ENCODE measurements at regions not wholly inside any gene's neighbourhood (a gene's known extent, or its start where the extent isn't known, plus 50 kb on each side); places are given as distances from the start of the nearest gene placed in this dataset.
A peak's percentile ranks its signal among the peaks of the same experiment; 100 is the strongest.

- no peaks in the 10 kb centered on the region for H3K36me3 Mint-ChIP-seq
- no peaks in the 10 kb centered on the region for H3K4me1 Mint-ChIP-seq
- H3K9me3 Mint-ChIP-seq, result no peaks in the 10 kb centered on the region
- no peak overlapping the region for H3K27ac Mint-ChIP-seq
- H3K4me3 Mint-ChIP-seq, result no peak overlapping the region
- peaks cover 2% of the 10 kb centered on the region for H3K27me3 Mint-ChIP-seq
Measured at GRCh38 chr2:176729706-176730569, 460.7 kb downstream of the MTX2 start.

DNA sequence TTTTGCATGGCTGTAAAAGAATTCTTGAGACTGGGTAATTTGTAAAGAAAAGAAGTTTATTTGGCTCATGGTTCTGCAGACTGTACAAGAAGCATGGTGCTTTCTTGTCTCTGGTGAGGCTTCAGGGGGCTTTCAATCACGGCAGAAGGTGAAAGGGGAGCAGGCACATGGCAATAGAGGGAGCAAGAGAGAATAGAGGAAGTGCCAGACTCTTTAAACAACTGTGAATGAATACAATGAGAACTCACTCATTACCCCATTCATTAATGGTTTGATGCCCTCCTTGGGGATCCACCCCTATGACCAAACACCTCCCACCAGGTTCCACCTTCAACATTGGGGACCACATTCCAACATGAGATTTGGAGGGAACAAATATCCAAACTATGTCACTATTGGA lies 463.5 kb downstream of the MTX2 start:
- H3K36me3 Mint-ChIP-seq, result no peaks in the 10 kb centered on the region
- H3K27ac Mint-ChIP-seq, result no peak overlapping the region
- no peaks in the 10 kb centered on the region for H3K4me1 Mint-ChIP-seq
- H3K27me3 Mint-ChIP-seq, result peaks cover 2% of the 10 kb centered on the region
- no peaks in the 10 kb centered on the region for H3K9me3 Mint-ChIP-seq
- H3K4me3 Mint-ChIP-seq, result no peak overlapping the region

GRCh38 chr2:176733698-176734430 lies 464.6 kb downstream of the MTX2 start:
- Mint-ChIP-seq H3K27ac (no peak overlapping the region), H3K4me1 (no peaks in the 10 kb centered on the region), H3K27me3 (peaks cover 4% of the 10 kb centered on the region), H3K36me3 (no peaks in the 10 kb centered on the region), H3K4me3 (no peak overlapping the region), H3K9me3 (no peaks in the 10 kb centered on the region)

GRCh38 chr2:176734868-176735267 lies 465.6 kb downstream of the MTX2 start:
- Mint-ChIP-seq H3K27ac (no peak overlapping the region), H3K4me3 (peak overlapping the region in 1 of 4 donors; percentile 35), H3K4me1 (no peaks in the 10 kb centered on the region), H3K36me3 (no peaks in the 10 kb centered on the region), H3K9me3 (no peaks in the 10 kb centered on the region), H3K27me3 (peaks cover 4% of the 10 kb centered on the region)

- Mint-ChIP-seq H3K4me1 (peaks cover 4 to 6% (median 5%) of the 10 kb centered on the region in 3 donors), H3K27ac (no peak overlapping the region), H3K9me3 (no peaks in the 10 kb centered on the region), H3K36me3 (no peaks in the 10 kb centered on the region), H3K27me3 (peaks cover 3% of the 10 kb centered on the region), H3K4me3 (no peak overlapping the region)
Measured at GRCh38 chr2:176742271-176742670, 470.3 kb upstream of the HNRNPA3 start.

DNA sequence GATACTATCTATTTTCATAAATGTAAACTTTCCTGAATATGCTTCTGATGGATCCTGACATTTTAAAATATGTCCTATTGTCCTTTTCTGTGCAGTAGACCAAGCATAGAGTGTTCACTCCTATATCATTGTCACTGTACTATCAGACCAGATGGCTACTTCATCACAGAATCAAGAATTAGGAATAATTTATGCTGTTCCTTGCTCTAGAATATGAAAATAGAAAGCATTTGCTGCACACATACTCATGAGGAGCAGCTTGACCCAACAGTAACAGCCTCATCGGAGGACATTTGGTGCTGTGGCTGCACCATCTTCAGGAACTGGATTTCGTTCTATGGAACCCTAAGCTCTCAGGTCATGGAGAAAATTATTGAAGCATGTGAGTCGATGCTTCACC lies 468.9 kb upstream of the HNRNPA3 start:
- no peak overlapping the region for H3K27ac Mint-ChIP-seq
- no peaks in the 10 kb centered on the region for H3K36me3 Mint-ChIP-seq
- H3K9me3 Mint-ChIP-seq, result no peaks in the 10 kb centered on the region
- H3K4me1 Mint-ChIP-seq, result peaks cover 4 to 6% (median 5%) of the 10 kb centered on the region in 3 donors
- H3K4me3 Mint-ChIP-seq, result no peak overlapping the region
- no peaks in the 10 kb centered on the region for H3K27me3 Mint-ChIP-seq

GRCh38 chr2:176744146-176744545 lies 468.4 kb upstream of the HNRNPA3 start:
- Mint-ChIP-seq H3K4me1 (peaks cover 4 to 6% (median 5%) of the 10 kb centered on the region in 3 donors), H3K27ac (no peak overlapping the region), H3K36me3 (no peaks in the 10 kb centered on the region), H3K27me3 (no peaks in the 10 kb centered on the region), H3K4me3 (no peak overlapping the region), H3K9me3 (no peaks in the 10 kb centered on the region)

DNA sequence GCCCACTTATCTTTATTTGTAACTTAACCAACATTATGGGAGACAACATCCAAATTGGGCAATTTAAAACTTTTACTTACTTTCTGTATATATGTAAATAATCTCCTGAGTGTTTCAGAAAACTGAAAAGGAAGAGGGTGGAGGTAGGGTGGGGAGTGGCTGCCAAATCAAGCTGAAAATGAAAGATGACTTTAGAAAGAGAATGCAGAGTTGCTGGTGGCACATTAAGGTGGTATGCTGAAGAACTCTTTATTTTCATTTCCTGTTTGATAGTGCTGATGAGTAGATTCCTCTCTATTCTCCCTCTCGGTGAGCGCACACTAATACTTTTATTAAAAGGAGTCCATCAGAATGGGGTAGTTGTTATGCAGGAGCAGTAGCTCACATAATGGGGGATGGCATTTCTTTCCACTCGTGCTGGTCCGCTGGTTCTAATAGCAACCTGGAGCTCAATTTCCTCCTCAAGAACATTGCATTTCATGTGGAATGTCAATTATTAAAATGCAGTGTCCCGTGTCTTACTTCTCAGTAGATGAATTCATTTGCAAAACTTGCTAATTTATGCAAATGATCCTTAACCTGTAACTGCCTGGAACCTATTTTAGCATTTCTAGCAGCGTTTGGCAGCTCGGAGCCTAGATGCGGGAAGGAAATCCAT lies 466.9 kb upstream of the HNRNPA3 start:
- Mint-ChIP-seq H3K4me1 (peaks cover 4 to 6% (median 5%) of the 10 kb centered on the region in 3 donors), H3K27ac (peak overlapping the region in 1 of 3 donors; percentile 45), H3K9me3 (no peaks in the 10 kb centered on the region), H3K4me3 (peak overlapping the region in 2 of 4 donors; percentile 33 to 56), H3K36me3 (no peaks in the 10 kb centered on the region), H3K27me3 (no peaks in the 10 kb centered on the region)

DNA sequence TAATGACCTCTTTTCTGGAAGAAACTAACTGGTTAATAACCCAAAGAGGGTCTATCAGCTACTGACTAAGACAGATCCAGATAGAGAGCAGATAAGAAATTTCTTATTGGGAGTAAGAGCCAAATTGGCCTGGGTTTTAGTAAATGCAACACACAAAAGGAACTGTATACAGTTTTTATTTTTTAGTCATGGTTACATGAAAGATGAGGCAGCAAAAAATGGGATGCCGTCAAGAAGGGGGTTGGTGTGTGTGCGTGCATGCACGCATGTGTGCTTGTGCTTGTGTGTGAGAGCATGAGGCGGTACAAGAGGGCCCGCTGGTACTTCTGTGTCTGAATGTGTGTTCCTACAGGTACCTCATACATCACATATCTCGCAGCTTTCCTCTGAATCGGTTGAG lies 466.2 kb upstream of the HNRNPA3 start:
- Mint-ChIP-seq H3K4me3 (no peak overlapping the region), H3K4me1 (peaks cover 4 to 6% (median 5%) of the 10 kb centered on the region in 3 donors), H3K27me3 (no peaks in the 10 kb centered on the region), H3K36me3 (no peaks in the 10 kb centered on the region), H3K9me3 (no peaks in the 10 kb centered on the region), H3K27ac (no peak overlapping the region)

DNA sequence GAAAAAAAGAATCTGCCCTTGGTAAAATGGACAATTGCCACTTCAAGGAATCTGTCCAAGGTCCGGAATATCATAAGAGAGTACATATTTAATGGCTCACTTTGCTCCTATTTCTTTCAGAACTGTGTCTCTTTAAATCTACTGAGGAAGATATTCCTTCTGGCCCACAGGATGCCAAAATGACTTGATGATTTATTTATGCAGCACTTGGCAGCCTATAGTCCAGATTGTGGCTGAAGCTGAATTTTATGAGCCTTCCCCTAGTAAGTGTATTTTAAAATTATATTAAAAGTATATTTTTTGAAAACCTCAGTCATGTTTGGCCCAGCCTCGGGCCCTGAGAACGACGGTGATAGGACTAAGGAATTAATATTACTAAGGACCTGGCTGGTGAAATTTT lies 465.1 kb upstream of the HNRNPA3 start:
- no peak overlapping the region for H3K4me3 Mint-ChIP-seq
- no peaks in the 10 kb centered on the region for H3K36me3 Mint-ChIP-seq
- no peak overlapping the region for H3K27ac Mint-ChIP-seq
- peaks cover 4 to 6% (median 5%) of the 10 kb centered on the region in 3 donors for H3K4me1 Mint-ChIP-seq
- no peaks in the 10 kb centered on the region for H3K9me3 Mint-ChIP-seq
- no peaks in the 10 kb centered on the region for H3K27me3 Mint-ChIP-seq

- no peaks in the 10 kb centered on the region for H3K36me3 Mint-ChIP-seq
- H3K27me3 Mint-ChIP-seq, result no peaks in the 10 kb centered on the region
- no peak overlapping the region for H3K4me3 Mint-ChIP-seq
- no peak overlapping the region for H3K27ac Mint-ChIP-seq
- H3K9me3 Mint-ChIP-seq, result no peaks in the 10 kb centered on the region
- H3K4me1 Mint-ChIP-seq, result peaks cover 4 to 6% (median 5%) of the 10 kb centered on the region in 3 donors
Measured at GRCh38 chr2:176747928-176748327, 464.7 kb upstream of the HNRNPA3 start.

DNA sequence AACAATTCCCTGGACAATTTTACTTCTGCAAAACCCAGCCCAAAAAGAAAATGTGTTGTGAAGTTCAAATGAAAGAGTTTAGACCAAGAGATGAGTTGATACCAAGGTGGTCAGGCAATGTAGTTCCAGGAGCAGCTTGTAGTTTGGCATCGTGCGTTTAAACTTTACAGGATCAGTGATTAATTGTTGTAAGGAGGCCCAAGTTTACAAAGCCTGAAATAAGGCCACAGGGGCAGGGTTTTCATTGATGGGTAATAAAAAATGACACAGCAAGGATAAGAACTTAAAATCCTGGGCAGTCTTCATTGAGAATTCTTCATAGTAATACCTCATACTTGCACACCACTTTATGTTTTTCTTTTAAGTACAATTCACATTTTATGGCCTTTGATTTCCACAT lies 463.9 kb upstream of the HNRNPA3 start:
- Mint-ChIP-seq H3K27me3 (no peaks in the 10 kb centered on the region), H3K27ac (no peak overlapping the region)

GRCh38 chr2:176751314-176752227 lies 461.0 kb upstream of the HNRNPA3 start:
- H3K4me3 Mint-ChIP-seq, result no peak overlapping the region
- H3K36me3 Mint-ChIP-seq, result peaks cover 1% of the 10 kb centered on the region
- no peaks in the 10 kb centered on the region for H3K4me1 Mint-ChIP-seq

More for the DNA sequence above, 463.9 kb upstream of the HNRNPA3 start:
- Mint-ChIP-seq H3K4me1 (peaks cover 4 to 6% (median 5%) of the 10 kb centered on the region in 3 donors), H3K4me3 (no peak overlapping the region), H3K9me3 (no peaks in the 10 kb centered on the region), H3K36me3 (peaks cover 1% of the 10 kb centered on the region)

GRCh38 chr2:176752295-176752694 lies 460.3 kb upstream of the HNRNPA3 start:
- H3K4me1 Mint-ChIP-seq, result no peaks in the 10 kb centered on the region
- no peaks in the 10 kb centered on the region for H3K9me3 Mint-ChIP-seq
- H3K36me3 Mint-ChIP-seq, result peaks cover 1% of the 10 kb centered on the region
- no peak overlapping the region for H3K27ac Mint-ChIP-seq
- H3K27me3 Mint-ChIP-seq, result no peaks in the 10 kb centered on the region
- H3K4me3 Mint-ChIP-seq, result no peak overlapping the region

More at GRCh38 chr2:176751314-176752227, 461.0 kb upstream of the HNRNPA3 start:
- Mint-ChIP-seq H3K9me3 (no peaks in the 10 kb centered on the region), H3K27me3 (no peaks in the 10 kb centered on the region), H3K27ac (no peak overlapping the region)

Measured in IgD-negative memory B cell (primary cell).